HepG2 (cell line): ENCODE measurements at regions not wholly inside any gene's neighbourhood (a gene's known extent, or its start where the extent isn't known, plus 50 kb on each side); places are given as distances from the start of the nearest gene placed in this dataset.
A peak's percentile ranks its signal among the peaks of the same experiment; 100 is the strongest.

Experiments used
- ATF4 ChIP-seq, 2 experiments: fragments of 450-650 bp in 1 of 2; sonication (generic) in 1 of 2; formaldehyde crosslinking; IDR thresholded peaks; 2 replicates each; pipeline versions ENCODE4 v1.5.0 to v1.8.0; 2020 to 2022; ENCODE audit warnings: mild to moderate bottlenecking in 1 of 2, missing genetic modification reagents in 1 of 2
- BHLHE40 ChIP-seq: IDR thresholded peaks from 2 replicates; pipeline ENCODE4 v1.6.1; 2011; ENCODE audit warnings: low read length, improper control_type of control experiment
- CBX2 ChIP-seq, 2 experiments: fragments of 200-600 bp in 1 of 2; sonication (generic); formaldehyde crosslinking in 1 of 2; IDR thresholded peaks; 2 replicates each; pipeline versions ENCODE4 v1.7.0 to v1.8.1; 2018 to 2022; ENCODE audit warnings: low read depth in 2 of 2, low read length in 1 of 2, mild to moderate bottlenecking in 1 of 2, missing genetic modification reagents in 1 of 2
- DPF2 ChIP-seq: sonication (generic); formaldehyde crosslinking; IDR thresholded peaks from 2 replicates; pipeline ENCODE4 v1.4.0; 2020; ENCODE audit warnings: mild to moderate bottlenecking, low read depth, missing genetic modification reagents, borderline replicate concordance
- FOSL1 ChIP-seq: sonication (generic); formaldehyde crosslinking; IDR thresholded peaks from 2 replicates; pipeline ENCODE4 v1.9.0; 2021; ENCODE audit warnings: missing genetic modification reagents, borderline replicate concordance
- HOXA3 ChIP-seq: sonication (generic); formaldehyde crosslinking; IDR thresholded peaks from 2 replicates; pipeline ENCODE4 v1.5.0; 2020; ENCODE audit warnings: missing genetic modification reagents
- IRF2 ChIP-seq: IDR thresholded peaks from 2 replicates; pipeline ENCODE4 v1.6.1; 2018; ENCODE audit warnings: missing genetic modification reagents, missing compliant biosample characterization
- PATZ1 ChIP-seq: sonication (generic); formaldehyde crosslinking; IDR thresholded peaks from 2 replicates; pipeline ENCODE4 v1.4.0; 2020; ENCODE audit warnings: missing genetic modification reagents
- PHF8 ChIP-seq: sonication (generic); formaldehyde crosslinking; IDR thresholded peaks from 2 replicates; pipeline ENCODE4 v1.5.0; 2020; ENCODE audit warnings: missing genetic modification reagents
- PLRG1 ChIP-seq: fragments of 450-650 bp; conservative IDR thresholded peaks from 2 replicates; pipeline ENCODE4 v1.6.1; 2016
- RARA ChIP-seq: IDR thresholded peaks from 2 replicates; pipeline ENCODE4 v1.6.1; 2016; ENCODE audit warnings: missing genetic modification reagents, missing compliant biosample characterization
- RELA ChIP-seq: sonication (generic); formaldehyde crosslinking; IDR thresholded peaks from 2 replicates; pipeline ENCODE4 v1.4.0; 2020; ENCODE audit warnings: missing genetic modification reagents
- RFXANK ChIP-seq: IDR thresholded peaks from 2 replicates; pipeline ENCODE4 v1.6.1; 2016
- SNAI1 ChIP-seq: sonication (generic); formaldehyde crosslinking; IDR thresholded peaks from 2 replicates; pipeline ENCODE4 v1.5.0; 2020; ENCODE audit warnings: mild to moderate bottlenecking, missing genetic modification reagents, borderline replicate concordance
- SP1 ChIP-seq, 2 experiments: fragments of 450-650 bp in 1 of 2; sonication (generic) in 1 of 2; formaldehyde crosslinking in 1 of 2; IDR thresholded peaks; 2 replicates each; pipeline versions ENCODE4 v1.4.0 to v1.6.1; 2016 to 2020; ENCODE audit warnings: missing genetic modification reagents in 1 of 2
- SP5 ChIP-seq: IDR thresholded peaks from 2 replicates; pipeline ENCODE4 v1.6.1; 2016; ENCODE audit warnings: low read depth, borderline replicate concordance
- SRF ChIP-seq: IDR thresholded peaks from 2 replicates; pipeline ENCODE4 v1.6.1; 2011; ENCODE audit warnings: mild to moderate bottlenecking, low read depth, low read length, moderate library complexity
- TAF15 ChIP-seq: fragments of 200-400 bp; formaldehyde crosslinking; IDR thresholded peaks from one replicate; pipeline ENCODE4 v1.6.1; 2018; ENCODE audit warnings: mild to moderate bottlenecking, low read depth, low read length; ENCODE audit not compliant: poor library complexity, severe bottlenecking
- ZNF234 ChIP-seq: sonication (generic); formaldehyde crosslinking; conservative IDR thresholded peaks from 2 replicates; pipeline ENCODE4 v1.5.1; 2020; ENCODE audit warnings: mild to moderate bottlenecking, missing genetic modification reagents
- ZSCAN30 ChIP-seq: sonication (generic); formaldehyde crosslinking; IDR thresholded peaks from 2 replicates; pipeline ENCODE4 v1.5.0; 2020; ENCODE audit warnings: mild to moderate bottlenecking, missing genetic modification reagents
- TF ChIP-seq, protein P1 (sequence below): sonication (generic); formaldehyde crosslinking; IDR thresholded peaks from 2 replicates; pipeline ENCODE4 v1.8.0; 2023; ENCODE audit warnings: mild to moderate bottlenecking, missing genetic modification reagents
- TF ChIP-seq, protein P2 (sequence below): sonication (generic); formaldehyde crosslinking; IDR thresholded peaks from 2 replicates; pipeline ENCODE4 v1.5.1; 2020; ENCODE audit warnings: missing genetic modification reagents, mild to moderate bottlenecking, borderline replicate concordance

- TF ChIP-seq, protein P1, sequence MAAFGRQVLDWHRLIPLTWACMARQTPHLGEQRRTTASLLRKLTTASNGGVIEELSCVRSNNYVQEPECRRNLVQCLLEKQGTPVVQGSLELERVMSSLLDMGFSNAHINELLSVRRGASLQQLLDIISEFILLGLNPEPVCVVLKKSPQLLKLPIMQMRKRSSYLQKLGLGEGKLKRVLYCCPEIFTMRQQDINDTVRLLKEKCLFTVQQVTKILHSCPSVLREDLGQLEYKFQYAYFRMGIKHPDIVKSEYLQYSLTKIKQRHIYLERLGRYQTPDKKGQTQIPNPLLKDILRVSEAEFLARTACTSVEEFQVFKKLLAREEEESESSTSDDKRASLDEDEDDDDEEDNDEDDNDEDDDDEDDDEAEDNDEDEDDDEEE (CRISPR knock-in tag), result no peak
- no peak for TF ChIP-seq TAF15
- TF ChIP-seq IRF2 (CRISPR knock-in tag), result peak; percentile 74; the same call in 1 of the 2 replicates
- TF ChIP-seq CBX2 (IDR thresholded peaks at IDR 0.05; ENCODE audit: low read depth, low read length), result no peak
- no peak for TF ChIP-seq CBX2 (CRISPR knock-in tag; IDR thresholded peaks at IDR 0.05; ENCODE audit: low read depth)
- TF ChIP-seq RFXANK (CRISPR knock-in tag), result no peak
- TF ChIP-seq HOXA3 (CRISPR knock-in tag), result peak; percentile 41; the same call in 1 of the 2 replicates
- TF ChIP-seq PHF8 (CRISPR knock-in tag), result no peak
- no peak for TF ChIP-seq RELA (CRISPR knock-in tag)
- no peak for TF ChIP-seq ZSCAN30 (CRISPR knock-in tag)
- TF ChIP-seq ZNF234 (CRISPR knock-in tag), result no peak
- TF ChIP-seq, protein P2, sequence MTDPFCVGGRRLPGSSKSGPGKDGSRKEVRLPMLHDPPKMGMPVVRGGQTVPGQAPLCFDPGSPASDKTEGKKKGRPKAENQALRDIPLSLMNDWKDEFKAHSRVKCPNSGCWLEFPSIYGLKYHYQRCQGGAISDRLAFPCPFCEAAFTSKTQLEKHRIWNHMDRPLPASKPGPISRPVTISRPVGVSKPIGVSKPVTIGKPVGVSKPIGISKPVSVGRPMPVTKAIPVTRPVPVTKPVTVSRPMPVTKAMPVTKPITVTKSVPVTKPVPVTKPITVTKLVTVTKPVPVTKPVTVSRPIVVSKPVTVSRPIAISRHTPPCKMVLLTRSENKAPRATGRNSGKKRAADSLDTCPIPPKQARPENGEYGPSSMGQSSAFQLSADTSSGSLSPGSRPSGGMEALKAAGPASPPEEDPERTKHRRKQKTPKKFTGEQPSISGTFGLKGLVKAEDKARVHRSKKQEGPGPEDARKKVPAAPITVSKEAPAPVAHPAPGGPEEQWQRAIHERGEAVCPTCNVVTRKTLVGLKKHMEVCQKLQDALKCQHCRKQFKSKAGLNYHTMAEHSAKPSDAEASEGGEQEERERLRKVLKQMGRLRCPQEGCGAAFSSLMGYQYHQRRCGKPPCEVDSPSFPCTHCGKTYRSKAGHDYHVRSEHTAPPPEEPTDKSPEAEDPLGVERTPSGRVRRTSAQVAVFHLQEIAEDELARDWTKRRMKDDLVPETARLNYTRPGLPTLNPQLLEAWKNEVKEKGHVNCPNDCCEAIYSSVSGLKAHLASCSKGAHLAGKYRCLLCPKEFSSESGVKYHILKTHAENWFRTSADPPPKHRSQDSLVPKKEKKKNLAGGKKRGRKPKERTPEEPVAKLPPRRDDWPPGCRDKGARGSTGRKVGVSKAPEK (CRISPR knock-in tag), result no peak
- TF ChIP-seq SP1 (IDR thresholded peaks at IDR 0.05), result no peak
- TF ChIP-seq SP1 (CRISPR knock-in tag; IDR thresholded peaks at IDR 0.05), result no peak
- peak; percentile 65 for TF ChIP-seq SRF
- 0 out of 2 replicates have a peak, but pooled peaks have one; percentile 48 for TF ChIP-seq PATZ1 (CRISPR knock-in tag)
- peak; percentile 59; the same call in 1 of the 2 replicates for TF ChIP-seq FOSL1 (CRISPR knock-in tag)
- TF ChIP-seq PLRG1, result no peak
- TF ChIP-seq SP5, result peak; percentile 83
- peak; percentile 99 for TF ChIP-seq RARA (CRISPR knock-in tag)
- peak in 1 of 2 experiments; percentile 72; a peak in 1 of 4 replicates for TF ChIP-seq ATF4 (CRISPR knock-in tag; IDR thresholded peaks at IDR 0.05)
- no peak for TF ChIP-seq SNAI1 (CRISPR knock-in tag)
- TF ChIP-seq DPF2, result peak; percentile 73; the same call in 1 of the 2 replicates
- no peak for TF ChIP-seq BHLHE40
Measured at GRCh38 chr3:32045091-32045915, 61.1 kb upstream of the GPD1L start (continued).
